IPS DF 4.7 (cell line): ENCODE measurements at regions not wholly inside any gene's neighbourhood (a gene's known extent, or its start where the extent isn't known, plus 50 kb on each side); places are given as distances from the start of the nearest gene placed in this dataset.

Source experiments
- DNase-seq: peaks from one replicate; pipeline ENCODE4 v3.0.0-alpha.2; 2013; ENCODE audit warnings: low spot score; ENCODE audit errors: extremely low read depth

GRCh38 chr20:56955680-56956079, 310.8 kb downstream of the BMP7 start:
- DNase-seq = no peak

DNA sequence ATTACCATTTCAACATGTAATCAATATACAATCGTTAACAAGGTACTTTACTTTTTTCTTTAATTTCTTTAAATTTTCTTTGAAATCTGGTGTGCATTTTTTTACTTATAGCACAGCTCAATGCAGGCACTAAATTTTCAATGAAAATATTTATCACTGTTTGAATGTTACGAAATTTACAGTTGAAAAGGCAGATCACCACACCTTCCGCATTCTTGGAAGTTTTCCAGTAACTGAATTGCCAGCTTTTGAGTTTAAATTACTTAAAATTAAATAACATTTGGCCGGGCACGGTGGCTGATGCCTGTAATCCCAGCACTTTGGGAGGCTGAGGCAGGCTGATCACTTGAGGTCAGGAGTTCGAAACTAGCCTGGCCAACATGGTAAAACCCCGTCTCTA, 309.9 kb downstream of the BMP7 start:
- DNase-seq = no peak

GRCh38 chr20:56957737-56958553, 308.5 kb downstream of the BMP7 start:
- no peak for DNase-seq

- DNase-seq = no peak
Measured at GRCh38 chr20:56964901-56965300, 301.5 kb downstream of the BMP7 start.

GRCh38 chr20:56967916-56968315, 298.5 kb downstream of the BMP7 start:
- DNase-seq = no peak

DNA sequence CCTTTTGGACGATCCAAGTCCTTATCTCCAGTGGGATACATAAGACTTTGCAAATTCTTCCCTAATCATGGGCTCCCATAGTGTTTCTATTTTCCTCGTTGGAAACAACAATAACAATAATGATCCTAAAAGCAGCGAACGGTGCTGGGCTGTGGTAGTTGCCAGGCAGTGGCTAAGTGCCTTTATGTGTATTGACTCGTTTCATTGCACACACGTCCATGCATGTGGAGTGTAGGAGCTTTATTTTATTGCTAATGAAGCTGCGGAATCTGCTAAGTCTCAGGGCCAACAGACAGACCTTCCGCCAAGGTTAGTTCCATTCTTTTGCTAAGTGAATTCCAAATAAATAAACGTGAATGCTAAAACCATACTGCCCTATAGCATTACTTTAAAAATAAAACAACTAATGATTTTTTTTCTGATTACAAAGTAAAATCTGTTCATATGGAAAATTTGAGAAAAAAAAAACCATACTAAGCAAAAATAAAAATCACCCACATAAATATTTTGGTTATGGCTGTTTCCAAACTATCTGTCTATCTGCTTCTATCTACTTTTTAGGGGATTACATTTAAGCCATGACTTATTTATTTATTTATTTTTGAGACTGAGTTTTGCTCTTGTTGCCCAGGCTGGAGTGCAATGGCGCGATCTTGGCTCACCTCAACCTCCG, 297.9 kb downstream of the BMP7 start:
- no peak for DNase-seq

GRCh38 chr20:56974499-56975250, 291.8 kb downstream of the BMP7 start:
- no peak for DNase-seq

GRCh38 chr20:56975838-56976237, 290.6 kb downstream of the BMP7 start:
- DNase-seq = no peak

DNA sequence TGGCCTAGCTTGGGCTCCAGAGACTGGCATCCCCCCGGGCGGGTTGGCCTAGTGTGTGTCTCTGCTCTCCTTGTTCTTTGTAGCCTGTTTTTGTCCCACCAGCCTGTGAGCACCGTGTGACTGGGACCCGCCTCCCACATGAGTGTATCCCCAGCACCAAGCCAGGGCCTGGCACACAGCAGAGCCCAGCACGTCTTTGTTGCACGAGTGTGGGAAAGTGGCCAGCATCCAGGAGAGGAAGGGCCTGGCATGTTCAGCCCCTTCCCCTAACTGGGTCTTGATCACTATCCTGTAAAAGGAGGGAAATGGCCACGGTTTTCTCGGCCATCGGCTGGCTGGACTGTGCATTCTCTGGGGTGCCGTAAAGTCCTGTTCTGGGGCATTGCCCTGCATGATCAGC, 290.1 kb downstream of the BMP7 start:
- DNase-seq = no peak

DNA sequence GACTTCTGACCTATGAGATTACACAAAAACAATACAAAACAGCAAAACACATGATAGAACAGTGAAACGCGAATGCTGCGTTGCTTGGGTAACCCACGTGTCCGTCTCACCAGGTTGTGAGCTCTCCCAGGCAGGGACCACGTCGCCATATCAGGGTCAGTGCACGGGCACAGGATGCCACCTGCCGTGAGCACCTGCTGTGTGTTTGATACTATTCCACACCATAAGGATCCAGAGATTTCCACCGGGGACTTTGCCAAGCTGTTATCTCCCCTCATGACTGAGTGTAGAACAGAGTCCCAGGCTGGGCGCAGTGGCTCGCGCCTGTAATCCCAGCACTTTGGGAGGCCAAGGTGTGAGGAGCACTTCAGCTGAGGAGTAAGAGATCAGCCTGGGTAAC, 288.0 kb downstream of the BMP7 start:
- DNase-seq = no peak

DNA sequence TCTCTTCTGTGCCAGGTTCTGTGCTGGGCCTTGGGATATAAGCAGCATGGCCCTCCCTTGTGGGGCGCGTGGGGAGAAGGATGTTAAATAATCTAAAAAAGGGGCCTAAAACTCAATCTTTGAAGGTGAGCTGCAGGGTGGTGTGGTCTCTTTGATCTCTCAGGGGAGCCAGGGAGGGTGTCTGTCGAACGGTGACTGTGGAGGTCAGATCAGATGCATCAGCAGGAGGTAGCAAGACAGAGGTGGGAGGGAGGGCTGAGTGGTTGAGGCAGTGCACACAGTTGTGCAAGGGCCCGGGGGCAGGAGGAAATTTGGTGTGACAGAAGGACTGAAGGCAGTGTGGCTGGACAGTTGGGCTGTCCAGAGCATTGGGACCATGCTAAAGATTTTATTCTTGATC, 287.3 kb downstream of the BMP7 start:
- no peak for DNase-seq

DNA sequence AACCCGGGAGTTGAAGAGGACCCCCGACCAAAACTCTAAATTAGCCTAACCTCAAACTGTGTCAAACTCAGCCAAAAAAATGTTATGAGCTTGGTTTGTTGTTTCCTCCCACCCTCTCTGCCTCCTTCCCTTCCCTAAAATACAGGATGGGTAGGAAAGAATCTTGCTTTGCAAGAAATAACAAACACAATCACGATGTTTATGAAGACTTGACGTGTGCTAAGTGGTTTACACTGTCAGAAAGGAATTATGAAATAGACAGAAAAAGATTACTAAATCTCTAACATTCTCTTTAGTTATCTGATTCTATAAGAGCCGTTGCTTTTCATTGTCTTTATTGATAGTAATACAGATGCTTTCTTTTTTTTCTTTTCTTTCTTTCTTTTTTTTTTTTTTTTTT, 285.1 kb downstream of the BMP7 start:
- no peak for DNase-seq

DNA sequence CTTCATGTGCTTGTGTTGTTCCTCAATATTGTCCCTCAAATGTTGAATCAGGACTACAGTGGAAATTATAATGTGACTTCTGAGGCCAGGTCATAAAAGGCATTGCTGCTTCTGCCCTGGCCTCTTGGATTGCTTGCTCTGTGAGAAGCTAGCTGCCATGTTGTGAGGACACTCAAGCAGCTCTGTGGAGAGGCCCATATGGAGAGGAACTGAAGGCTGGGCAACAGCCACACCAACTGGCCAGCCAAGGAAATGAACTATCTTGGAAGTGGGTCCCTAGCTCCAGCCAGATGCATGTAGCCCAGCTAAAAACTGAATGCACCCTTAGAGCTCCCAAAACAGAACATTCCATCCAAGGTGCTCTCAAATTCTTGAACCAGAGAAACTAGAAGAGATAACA, 282.6 kb downstream of the BMP7 start:
- DNase-seq = no peak

GRCh38 chr20:56985066-56985685, 281.3 kb downstream of the BMP7 start:
- DNase-seq = no peak

DNA sequence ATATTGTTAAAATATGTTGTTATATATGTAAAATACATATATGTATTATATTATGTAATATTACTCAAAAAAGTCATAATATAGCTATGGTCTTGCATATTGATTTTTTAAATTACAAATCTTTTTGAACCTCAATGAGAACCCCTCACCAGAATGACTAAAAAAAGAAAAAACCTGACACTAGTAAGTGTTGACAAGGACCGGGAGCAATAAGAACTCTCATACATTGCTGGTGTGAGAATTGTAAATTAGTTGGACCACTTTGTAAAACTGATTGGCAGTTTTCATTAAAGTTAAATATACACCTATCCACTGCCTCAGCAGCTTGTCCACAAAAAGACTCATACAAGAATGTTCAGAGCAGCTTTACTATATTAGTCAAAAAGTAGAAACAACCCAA, 280.0 kb downstream of the BMP7 start:
- no peak for DNase-seq

DNA sequence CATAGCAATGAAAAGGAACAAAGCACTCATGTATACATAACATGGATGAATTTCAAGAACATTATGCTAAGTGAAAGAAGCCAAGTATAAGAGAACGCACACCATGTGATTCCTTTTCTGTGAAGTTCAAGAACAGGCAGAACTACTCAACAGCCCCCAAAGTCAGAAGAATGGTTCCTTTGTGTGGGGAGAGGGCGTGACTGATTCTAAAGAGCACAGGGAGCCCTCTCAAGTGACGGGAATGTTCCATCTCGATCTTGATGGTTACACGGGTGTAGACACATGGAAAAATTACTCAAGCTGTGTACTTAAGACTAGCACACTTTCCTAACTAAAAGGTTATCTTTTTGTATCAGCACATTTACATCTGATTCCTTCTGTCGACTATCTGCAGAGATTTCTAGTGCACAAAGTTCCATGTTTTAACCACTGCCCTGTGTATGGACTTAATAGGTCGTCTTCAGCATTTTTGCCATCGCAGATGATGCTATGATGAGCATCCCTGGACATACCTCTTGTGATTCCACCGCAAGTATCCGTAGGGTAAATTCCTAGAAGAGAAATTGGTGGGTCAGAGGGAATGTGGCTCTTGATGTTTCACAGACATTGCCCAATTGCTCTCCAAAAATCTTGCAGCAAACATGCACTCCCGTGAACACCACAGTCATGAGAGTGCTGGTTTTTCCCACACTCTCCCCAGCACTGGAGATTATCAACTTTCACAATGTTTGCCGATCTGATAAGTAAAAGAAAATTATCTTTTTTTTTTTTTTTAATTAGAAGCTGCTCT, 279.3 kb downstream of the BMP7 start:
- no peak for DNase-seq

GRCh38 chr20:56987986-56988385, 278.5 kb downstream of the BMP7 start:
- DNase-seq = no peak

GRCh38 chr20:56988446-56988845, 278.0 kb downstream of the BMP7 start:
- DNase-seq = no peak

DNA sequence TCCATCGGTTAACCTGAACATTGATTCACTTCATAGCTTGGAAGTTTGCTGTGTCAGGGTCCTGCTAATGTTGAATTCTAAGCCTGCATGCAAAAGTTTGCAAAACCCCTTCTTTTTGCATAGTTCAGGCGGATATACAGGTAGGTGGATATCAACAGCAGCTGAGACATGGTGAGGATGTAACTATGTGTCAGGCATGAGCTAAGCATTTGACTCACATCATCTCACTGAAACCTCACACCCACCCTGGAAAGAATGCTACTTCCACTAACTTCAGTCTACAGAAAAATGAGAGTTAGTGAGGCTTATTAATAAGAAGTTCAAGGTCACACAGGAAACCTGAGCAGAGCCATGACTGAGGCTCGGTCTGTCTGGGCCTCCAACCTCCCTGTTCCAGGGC, 276.9 kb downstream of the BMP7 start:
- no peak for DNase-seq

- no peak for DNase-seq
Measured at GRCh38 chr20:56993020-56993559, 273.4 kb downstream of the BMP7 start.

DNA sequence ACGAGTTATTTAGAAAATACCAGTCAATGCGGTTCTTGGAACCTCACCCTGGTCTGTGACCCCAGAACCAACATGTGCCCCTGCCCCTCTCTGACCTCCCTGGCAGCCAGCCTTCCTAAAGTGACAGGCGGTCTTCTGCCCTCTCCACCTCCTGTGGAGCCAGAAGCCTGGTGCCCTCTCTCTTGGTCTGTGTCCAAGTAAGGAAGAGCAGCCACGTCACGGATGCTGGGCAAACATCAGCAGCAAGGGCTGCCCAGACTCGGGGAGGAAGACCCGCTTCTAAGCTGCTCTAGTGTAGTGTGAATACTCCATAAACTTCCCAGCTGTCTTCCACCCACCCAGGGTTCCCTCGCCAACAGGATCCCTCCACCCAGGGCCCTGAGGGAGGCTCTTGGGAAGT, 272.4 kb downstream of the BMP7 start:
- DNase-seq = no peak
